ENCODE measurements at regions not wholly inside any gene's neighbourhood (a gene's known extent, or its start where the extent isn't known, plus 50 kb on each side); places are given as distances from the start of the nearest gene placed in this dataset.

GRCh38 chrX:39504850-39505259 lies 592.9 kb downstream of the BCOR start:
- DNase-seq (ENCODE audit: low read depth in 2 of 2), result no peak

DNA sequence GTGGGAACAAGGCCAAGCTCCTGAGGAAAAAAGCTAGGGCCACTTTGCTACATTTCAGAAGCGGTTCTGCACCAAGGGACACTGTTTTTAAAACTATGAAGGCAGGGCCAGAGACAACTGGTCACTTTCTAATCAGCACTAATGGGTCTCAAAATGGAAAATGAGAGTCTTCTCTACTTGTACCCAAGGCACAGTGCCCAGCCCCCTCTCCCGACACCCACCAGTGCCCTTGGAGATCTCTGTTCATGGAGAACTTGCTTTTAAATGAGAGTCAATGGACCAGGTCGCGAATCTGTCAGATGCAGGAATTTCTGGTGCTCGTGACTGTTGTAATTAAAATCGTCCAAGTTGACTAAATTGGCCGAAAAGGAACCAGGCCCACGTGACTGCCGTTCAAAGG lies 591.6 kb downstream of the BCOR start:
- DNase-seq (ENCODE audit: low read depth in 2 of 2), result no peak

- no peak for DNase-seq (ENCODE audit: low read depth in 2 of 2)
These were observed 590.7 kb downstream of the BCOR start for GRCh38 chrX:39507034-39507433.

GRCh38 chrX:39507617-39508299 lies 590.0 kb downstream of the BCOR start:
- no peak for DNase-seq (ENCODE audit: low read depth in 2 of 2)

- DNase-seq (ENCODE audit: low read depth in 2 of 2), result no peak
These were observed 589.5 kb downstream of the BCOR start for GRCh38 chrX:39508300-39508692.

GRCh38 chrX:39509157-39509556 lies 588.6 kb downstream of the BCOR start:
- no peak for DNase-seq (ENCODE audit: low read depth in 2 of 2)

DNA sequence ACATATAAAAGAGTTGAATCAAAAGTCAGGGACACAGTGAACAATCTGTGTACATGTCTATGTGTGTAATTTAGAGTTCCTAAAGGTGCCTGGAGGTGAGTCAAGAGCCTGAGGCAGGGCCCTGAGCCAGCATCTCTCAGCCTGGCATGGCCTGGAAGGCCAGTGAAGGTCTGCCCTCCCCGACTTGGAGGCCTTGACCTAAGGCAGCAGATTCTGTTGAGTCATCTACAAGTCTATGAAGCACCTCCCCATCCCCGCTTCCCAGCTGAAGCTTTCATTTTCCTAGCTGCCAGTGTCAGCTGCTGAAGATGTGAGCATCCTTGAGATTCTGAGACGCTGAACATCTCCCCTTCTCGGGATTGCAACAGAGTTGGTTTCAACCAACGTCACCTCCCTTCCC lies 583.9 kb downstream of the BCOR start:
- no peak for DNase-seq (ENCODE audit: low read depth in 2 of 2)

GRCh38 chrX:39514801-39515200 lies 583.0 kb downstream of the BCOR start:
- no peak for DNase-seq (ENCODE audit: low read depth in 2 of 2)

DNA sequence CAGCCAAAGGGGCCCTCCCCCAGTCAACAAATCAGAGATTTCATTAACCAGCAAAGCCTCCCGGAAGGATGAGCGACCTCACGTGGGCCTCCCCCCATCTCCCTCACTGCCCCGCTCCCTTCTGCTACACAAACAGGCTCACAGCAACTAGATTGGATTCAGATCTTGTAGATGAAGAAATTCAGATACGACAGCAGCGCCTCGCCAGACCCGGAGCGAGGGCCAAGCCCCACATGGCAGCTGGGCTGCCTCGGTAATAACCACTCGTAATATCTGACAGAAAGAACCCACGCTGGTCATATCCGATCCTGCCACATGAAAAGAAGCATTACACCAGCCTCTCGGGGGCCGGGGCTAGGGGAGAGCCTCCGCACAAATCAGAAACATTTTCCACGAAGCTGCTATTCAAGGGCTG lies 581.3 kb downstream of the BCOR start:
- DNase-seq (ENCODE audit: low read depth in 2 of 2), result no peak

DNA sequence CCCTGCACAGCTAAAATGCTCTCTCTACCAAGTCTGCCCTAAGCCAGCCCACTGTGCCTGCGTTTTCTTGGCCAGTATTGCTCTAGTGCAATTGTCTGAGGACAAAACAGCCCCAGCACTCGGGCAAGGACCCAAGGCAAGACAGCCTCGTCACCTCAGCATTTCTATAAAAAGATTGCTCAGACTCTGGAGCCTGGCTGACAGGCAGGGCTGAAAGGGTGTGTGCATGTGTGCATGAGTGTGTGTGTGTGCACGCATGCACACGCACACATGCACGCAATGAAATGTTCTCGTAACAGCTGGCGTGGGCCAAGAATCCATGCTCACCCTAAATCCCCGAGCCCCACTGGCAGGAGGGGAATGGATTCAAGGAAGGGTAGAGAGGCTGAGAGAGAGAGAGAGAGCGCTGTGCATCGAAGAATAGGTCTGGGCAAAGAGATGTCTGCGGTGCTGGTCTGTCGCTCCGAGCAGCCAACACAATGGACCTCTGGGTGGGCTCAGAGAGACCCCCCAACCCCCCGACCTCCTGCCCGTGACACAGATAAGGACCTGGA lies 579.2 kb downstream of the BCOR start:
- DNase-seq (ENCODE audit: low read depth in 2 of 2), result no peak

GRCh38 chrX:39519030-39519488 lies 578.7 kb downstream of the BCOR start:
- no peak for DNase-seq (ENCODE audit: low read depth in 2 of 2)

DNA sequence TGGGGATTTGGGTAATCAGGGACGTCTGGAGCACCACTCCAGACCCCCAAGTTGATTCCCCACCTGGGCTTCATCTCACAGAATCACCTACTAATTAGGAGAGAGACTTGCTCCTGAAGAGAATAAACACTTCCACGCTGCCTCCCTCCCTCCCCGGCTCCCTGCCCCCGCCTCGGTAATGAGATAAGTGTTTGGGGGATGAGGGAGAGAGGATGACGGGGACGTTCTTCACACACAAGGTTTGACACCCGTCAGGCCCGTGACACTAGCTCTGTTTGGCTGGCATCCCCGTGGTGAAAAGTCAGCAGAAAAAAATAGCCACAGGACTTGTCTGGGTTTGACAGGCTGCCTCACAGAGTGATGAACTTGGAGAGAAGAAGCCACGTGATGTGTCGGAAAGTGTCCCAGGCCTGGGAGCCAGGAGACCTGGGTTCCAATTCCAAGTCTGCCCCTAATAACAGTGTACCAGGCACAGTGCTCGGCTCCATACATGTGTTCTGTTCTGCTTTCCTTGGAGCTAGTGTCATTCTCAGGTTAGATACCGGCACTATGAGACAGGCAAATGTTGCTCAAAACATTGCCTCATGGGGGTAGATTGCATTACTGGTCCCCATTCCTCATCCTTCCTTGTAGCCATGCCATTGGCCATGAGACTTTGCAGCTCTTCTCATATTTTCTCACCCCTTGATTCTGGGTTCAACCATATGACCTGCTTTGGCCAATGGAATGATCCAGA lies 578.0 kb downstream of the BCOR start:
- DNase-seq (ENCODE audit: low read depth in 2 of 2), result no peak

- no peak for DNase-seq (ENCODE audit: low read depth in 2 of 2)
These were observed 572.0 kb downstream of the BCOR start for GRCh38 chrX:39525758-39526157.

GRCh38 chrX:39527025-39527424 lies 570.7 kb downstream of the BCOR start:
- no peak for DNase-seq (ENCODE audit: low read depth in 2 of 2)

DNA sequence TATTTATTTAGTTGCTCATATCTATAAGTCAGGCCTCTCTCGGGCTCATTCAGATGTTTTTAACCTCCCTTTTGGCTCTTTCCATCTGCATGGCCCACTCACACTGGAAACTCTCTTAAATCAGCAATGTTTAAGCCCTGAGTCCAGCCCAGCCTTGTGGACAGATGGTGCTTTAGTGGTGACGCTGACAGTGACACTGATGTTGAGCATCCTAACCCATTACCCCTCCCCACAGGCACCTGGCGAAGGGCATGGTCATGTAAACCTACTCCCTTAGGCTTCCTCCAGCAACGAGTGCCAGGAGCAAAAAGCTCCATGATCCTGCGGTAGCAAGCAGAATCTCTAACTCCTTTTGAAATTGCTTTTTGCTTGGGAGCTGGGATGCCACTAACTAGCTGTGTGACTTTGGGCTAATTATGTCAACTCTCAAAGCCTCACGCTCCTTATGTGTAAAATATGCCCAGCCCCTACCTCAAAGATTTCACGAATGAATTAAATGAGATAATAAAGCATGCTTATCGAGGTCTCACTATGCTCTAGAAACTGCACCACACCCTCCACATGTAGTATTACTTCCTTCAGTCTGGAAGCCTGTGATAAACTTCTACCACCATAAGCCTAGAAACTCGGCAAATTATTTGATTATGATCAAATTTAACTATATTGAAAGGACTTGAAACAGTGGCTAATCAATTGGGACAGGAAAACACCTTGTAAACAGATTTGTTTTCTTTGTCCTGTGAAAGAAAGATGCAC lies 569.4 kb downstream of the BCOR start:
- DNase-seq (ENCODE audit: low read depth in 2 of 2), result no peak

DNA sequence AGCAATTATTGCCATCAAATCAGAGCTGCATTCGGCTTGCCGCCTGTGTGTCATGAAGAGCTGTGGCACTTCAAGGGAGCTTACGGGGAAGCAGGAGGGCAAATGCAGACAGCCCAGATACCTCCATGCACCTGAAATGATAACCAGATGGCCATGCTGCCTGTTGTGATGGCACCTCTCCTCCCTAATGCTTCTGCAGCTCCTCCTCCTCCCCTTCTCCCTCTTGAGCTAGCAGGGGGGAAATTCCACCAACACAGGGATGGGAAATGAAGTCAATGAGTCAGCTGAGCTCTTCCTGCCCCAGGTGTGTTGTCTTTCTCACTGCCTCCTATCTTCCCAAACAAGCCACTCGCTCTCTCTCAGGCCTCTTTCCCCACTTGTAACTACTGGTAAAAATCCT lies 565.0 kb downstream of the BCOR start:
- DNase-seq (ENCODE audit: low read depth in 2 of 2), result no peak

DNA sequence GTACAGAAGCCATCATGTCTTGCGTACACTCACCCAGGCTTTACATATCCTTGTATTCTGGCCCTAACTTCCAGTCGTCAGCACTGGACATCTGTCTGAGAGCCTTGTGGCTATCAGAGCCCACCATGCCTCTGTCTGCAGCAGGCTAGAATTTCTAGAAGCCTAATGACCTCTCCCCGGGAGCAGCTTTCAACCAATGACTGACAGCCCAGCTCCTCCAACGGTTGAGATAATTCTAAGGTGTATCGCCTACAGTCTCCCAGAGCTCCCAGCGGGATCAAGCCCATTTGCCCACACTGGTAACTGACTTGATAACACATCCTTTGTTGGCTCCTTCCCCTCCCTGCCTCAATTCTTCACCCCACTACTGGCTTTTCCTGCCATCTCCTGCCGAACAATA lies 562.8 kb downstream of the BCOR start:
- no peak for DNase-seq (ENCODE audit: low read depth in 2 of 2)

GRCh38 chrX:39536211-39536610 lies 561.5 kb downstream of the BCOR start:
- no peak for DNase-seq (ENCODE audit: low read depth in 2 of 2)

DNA sequence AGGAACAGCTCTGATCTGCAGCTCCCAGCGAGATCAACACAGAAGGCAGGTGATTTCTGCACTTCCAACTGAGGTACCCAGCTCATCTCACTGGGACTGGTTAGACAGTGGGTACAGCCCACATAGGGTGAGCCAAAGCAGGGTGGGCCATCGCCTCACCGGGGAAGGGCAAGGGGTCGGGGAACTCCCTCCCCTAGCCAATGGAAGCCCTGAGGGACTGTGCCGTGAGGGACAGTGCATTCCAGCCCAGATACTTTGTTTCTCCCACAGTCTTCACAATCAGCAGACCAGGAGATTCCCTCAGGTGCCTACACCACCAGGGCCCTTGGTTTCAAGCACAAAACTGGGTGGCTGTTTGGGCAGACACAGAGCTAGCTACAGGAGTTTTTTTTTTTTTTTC lies 555.9 kb downstream of the BCOR start:
- DNase-seq (ENCODE audit: low read depth in 2 of 2), result no peak

DNA sequence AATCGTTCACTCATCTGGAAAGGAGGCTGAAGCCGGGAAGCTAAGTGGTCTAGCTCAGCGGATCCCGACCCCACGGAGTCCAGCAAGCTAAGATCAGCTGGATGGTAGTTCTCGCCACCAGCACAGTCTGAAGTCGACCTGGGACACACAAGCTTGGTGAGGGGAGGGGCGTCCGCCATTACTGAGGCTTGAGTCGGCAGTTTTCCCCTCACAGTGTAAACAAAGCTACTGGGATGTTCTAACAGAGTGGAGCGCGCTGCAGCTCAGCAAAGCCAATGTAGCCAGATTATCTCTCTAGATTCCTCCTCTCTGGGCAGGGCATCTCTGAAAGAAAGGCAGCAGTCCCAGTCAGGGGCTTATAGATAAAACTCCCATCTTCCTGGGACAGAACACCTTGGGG lies 555.4 kb downstream of the BCOR start:
- no peak for DNase-seq (ENCODE audit: low read depth in 2 of 2)

DNA sequence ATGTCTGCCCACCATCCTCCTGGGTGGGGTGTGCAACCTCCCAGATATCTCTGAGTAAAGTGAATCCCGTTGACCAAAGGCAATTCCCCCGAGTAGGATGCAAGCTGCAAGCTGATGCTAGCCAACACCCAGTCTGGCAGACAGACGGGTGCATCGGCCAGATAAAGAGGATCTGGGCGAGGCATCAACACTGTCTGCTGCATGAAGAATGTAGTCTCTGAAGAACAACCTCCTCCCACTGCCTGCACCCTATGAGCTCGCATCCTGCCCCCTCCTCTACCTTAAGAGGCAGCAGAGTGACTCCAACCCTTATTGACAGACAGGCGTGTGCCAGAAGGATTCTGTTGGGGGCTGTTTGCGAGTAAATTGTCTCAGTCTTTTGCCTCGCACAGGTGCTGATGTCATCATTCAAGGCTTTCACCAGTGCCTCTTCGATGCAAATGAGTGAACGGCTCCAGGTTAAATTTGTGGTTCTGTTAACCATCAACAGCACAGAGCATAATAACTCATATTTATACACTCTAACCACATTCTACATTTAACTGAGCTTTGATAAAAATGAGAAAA lies 546.9 kb downstream of the BCOR start:
- no peak for DNase-seq (ENCODE audit: low read depth in 2 of 2)

DNA sequence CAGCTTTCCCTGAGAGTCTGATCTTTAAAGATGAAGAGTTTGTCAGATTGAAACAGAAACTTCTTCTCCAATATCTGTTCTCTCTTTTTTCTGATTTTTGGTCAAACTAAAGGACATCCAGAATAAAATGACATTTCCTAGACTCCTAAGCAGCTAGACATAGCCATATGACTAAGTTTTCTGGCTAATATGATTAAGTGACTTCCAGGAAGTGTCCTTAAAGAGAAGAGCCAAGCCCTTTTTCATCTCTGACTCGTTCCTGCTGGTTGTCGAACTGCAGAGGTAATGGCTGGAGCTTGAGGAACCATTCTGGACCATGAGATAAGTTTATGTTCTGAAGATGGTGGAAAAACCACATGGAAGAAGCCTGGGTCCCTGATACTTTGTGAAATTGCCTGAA lies 546.0 kb downstream of the BCOR start:
- no peak for DNase-seq (ENCODE audit: low read depth in 2 of 2)

All from activated CD8-positive, alpha-beta memory T cell treated with anti-CD3 and anti-CD28 coated beads for 4 hours (primary cell).